WTC11 (cell line): ENCODE measurements at regions not wholly inside any gene's neighbourhood (a gene's known extent, or its start where the extent isn't known, plus 50 kb on each side); places are given as distances from the start of the nearest gene placed in this dataset.

Experiments used
- ATAC-seq: fragments of 200-7000 bp; cut with Tn5 transposase; 2 replicates; pipeline ENCODE4 v1.10.0; 2021; ENCODE audit warnings: mild to moderate bottlenecking, moderate library complexity
- CTCF ChIA-PET: fragments of 300-600 bp; sonication (Branson Sonifier 250); formaldehyde crosslinking; loops from one replicate; lab custom pipeline; 2021; ENCODE audit warnings: antibody characterized with exemption; lab: Charles Lee
- POLR2A ChIA-PET: fragments of 350-600 bp; sonication (Branson Sonifier 250); formaldehyde crosslinking; loops from one replicate; lab custom pipeline; 2021; ENCODE audit warnings: antibody characterized with exemption; lab: Charles Lee
- DNase-seq: peaks from one replicate; pipeline ENCODE4 v3.0.0; 2021; ENCODE audit warnings: low spot score
- H3K27ac Mint-ChIP-seq: 2 replicates; pipeline ENCODE4 v1.8.0; 2021; ENCODE audit warnings: mixed read lengths
- H3K27me3 Mint-ChIP-seq: 2 replicates; pipeline ENCODE4 v1.8.0; 2021; ENCODE audit warnings: low read depth, mild to moderate bottlenecking, moderate library complexity, mixed read lengths
- H3K36me3 Mint-ChIP-seq: 2 replicates; pipeline ENCODE4 v1.8.0; 2021; ENCODE audit warnings: mixed read lengths
- H3K4me1 Mint-ChIP-seq: 2 replicates; pipeline ENCODE4 v1.8.0; 2022; ENCODE audit warnings: mixed read lengths
- H3K4me3 Mint-ChIP-seq: 2 replicates; pipeline ENCODE4 v1.8.0; 2021; ENCODE audit warnings: mild to moderate bottlenecking, moderate library complexity, mixed read lengths
- H3K9me3 Mint-ChIP-seq: 2 replicates; pipeline ENCODE4 v1.8.0; 2021; ENCODE audit warnings: mixed read lengths
- AFF4 ChIP-seq: sonication (generic); formaldehyde crosslinking; IDR thresholded peaks from 2 replicates; pipeline ENCODE4 v1.8.1; 2023; ENCODE audit warnings: mild to moderate bottlenecking, missing genetic modification reagents, borderline replicate concordance
- E2F4 ChIP-seq: sonication (generic); formaldehyde crosslinking; IDR thresholded peaks from 2 replicates; pipeline ENCODE4 v1.8.1; 2022; ENCODE audit warnings: low read depth, mild to moderate bottlenecking, moderate library complexity, missing genetic modification reagents, borderline replicate concordance
- ERG ChIP-seq: fragments of 250-450 bp; sonication (Bioruptor Pico); IDR thresholded peaks from 2 replicates; pipeline ENCODE4 v1.8.0; 2021; ENCODE audit warnings: mild to moderate bottlenecking
- FOXP4 ChIP-seq: sonication (generic); formaldehyde crosslinking; IDR thresholded peaks from 2 replicates; pipeline ENCODE4 v1.8.0; 2022; ENCODE audit warnings: mild to moderate bottlenecking, missing genetic modification reagents
- MXD4 ChIP-seq: fragments of 250-450 bp; sonication (Bioruptor Pico); IDR thresholded peaks from 2 replicates; pipeline ENCODE4 v1.8.0; 2021; ENCODE audit warnings: mild to moderate bottlenecking, moderate library complexity, borderline replicate concordance
- PREB ChIP-seq: sonication (generic); formaldehyde crosslinking; IDR thresholded peaks from 2 replicates; pipeline ENCODE4 v1.8.1; 2022; ENCODE audit warnings: mild to moderate bottlenecking, missing genetic modification reagents, moderate library complexity, borderline replicate concordance
- RELA ChIP-seq: sonication (generic); formaldehyde crosslinking; IDR thresholded peaks from 2 replicates; pipeline ENCODE4 v1.8.1; 2022; ENCODE audit warnings: missing genetic modification reagents, mild to moderate bottlenecking, borderline replicate concordance
- USF2 ChIP-seq: sonication (generic); formaldehyde crosslinking; IDR thresholded peaks from 2 replicates; pipeline ENCODE4 v1.8.1; 2023; ENCODE audit warnings: mild to moderate bottlenecking, missing genetic modification reagents, moderate library complexity
- ZNF281 ChIP-seq: sonication (generic); formaldehyde crosslinking; IDR thresholded peaks from 2 replicates; pipeline ENCODE4 v1.8.0; 2023; ENCODE audit warnings: mild to moderate bottlenecking, missing genetic modification reagents
- ZNF396 ChIP-seq: fragments of 250-450 bp; sonication (Bioruptor Pico); IDR thresholded peaks from 2 replicates; pipeline ENCODE4 v1.8.0; 2021; ENCODE audit warnings: mild to moderate bottlenecking, moderate library complexity, borderline replicate concordance
- ZNF423 ChIP-seq: fragments of 250-450 bp; sonication (Bioruptor Pico); IDR thresholded peaks from 2 replicates; pipeline ENCODE4 v2.1.2; 2022; ENCODE audit warnings: mild to moderate bottlenecking, moderate library complexity

- ChIA-PET CTCF (no interaction called here), POLR2A (no interaction called here)
- Mint-ChIP-seq H3K36me3 (peaks cover 62% of the 10 kb centered on the region), H3K27me3 (no peaks in the 10 kb centered on the region; the same call in none of the 2 replicates), H3K27ac (no peak overlapping the region), H3K4me3 (no peak overlapping the region), H3K9me3 (peaks cover 79% of the 10 kb centered on the region), H3K4me1 (no peaks in the 10 kb centered on the region)
- ATAC-seq (no peak), DNase-seq (no peak)
- TF ChIP-seq AFF4 (CRISPR knock-in tag), result no peak
Measured at GRCh38 chr3:1848935-1849334, 249.7 kb upstream of the CNTN4 start.

GRCh38 chr3:1852950-1853349, 245.7 kb upstream of the CNTN4 start:
- Mint-ChIP-seq H3K4me1 (no peaks in the 10 kb centered on the region), H3K36me3 (peaks cover 66% of the 10 kb centered on the region), H3K4me3 (no peak overlapping the region), H3K27me3 (peaks cover 6% of the 10 kb centered on the region), H3K9me3 (peaks cover 74% of the 10 kb centered on the region), H3K27ac (no peak overlapping the region)
- TF ChIP-seq ZNF281 (CRISPR knock-in tag) (no peak), PREB (no peak), ERG (CRISPR knock-in tag) (no peak), MXD4 (CRISPR knock-in tag) (no peak), ZNF423 (CRISPR knock-in tag) (no peak), USF2 (CRISPR knock-in tag) (no peak), E2F4 (no peak), RELA (CRISPR knock-in tag) (no peak), FOXP4 (CRISPR knock-in tag) (no peak), ZNF396 (CRISPR knock-in tag) (no peak)
- POLR2A ChIA-PET, result no interaction called here
- DNase-seq, result no peak
- CTCF ChIA-PET, result no interaction called here
- no peak for ATAC-seq
